PFSK-1 (cell line): ENCODE measurements at regions not wholly inside any gene's neighbourhood (a gene's known extent, or its start where the extent isn't known, plus 50 kb on each side); places are given as distances from the start of the nearest gene placed in this dataset.

Experiments
- POLR2AphosphoS5 ChIP-seq: IDR thresholded peaks from 2 replicates; pipeline ENCODE4 v1.6.1; 2012; ENCODE audit warnings: low read depth, mild to moderate bottlenecking, control low read depth, low read length, moderate library complexity
- REST ChIP-seq, 2 experiments: IDR thresholded peaks; 2 replicates each; pipeline versions ENCODE4 v1.6.1 to v1.8.0; 2011 to 2012; ENCODE audit warnings: low read depth in 2 of 2, low read length in 2 of 2, control low read depth in 1 of 2, inconsistent platforms in 1 of 2, mild to moderate bottlenecking in 1 of 2, moderate library complexity in 1 of 2; ENCODE audit not compliant: insufficient read depth in 1 of 2
- TAF1 ChIP-seq: IDR thresholded peaks from 2 replicates; pipeline ENCODE4 v1.6.1; 2012; ENCODE audit warnings: low read length, control low read depth, borderline replicate concordance; ENCODE audit not compliant: insufficient read depth

GRCh38 chr1:87766737-87767136 lies 438.1 kb downstream of the LMO4 start:
- TF ChIP-seq POLR2AphosphoS5, result no peak
- no peak for TF ChIP-seq REST (IDR thresholded peaks at IDR 0.05; ENCODE audit: insufficient read depth in 1 of 2, low read depth in 2 of 2, low read length in 2 of 2)
- no peak for TF ChIP-seq TAF1
